Upper lobe of left lung (tissue), 4 donors: ENCODE measurements at regions not wholly inside any gene's neighbourhood (a gene's known extent, or its start where the extent isn't known, plus 50 kb on each side); places are given as distances from the start of the nearest gene placed in this dataset.
"Not testable (repeated sequence)": the region's sequence is repeated elsewhere in the genome, so short reads cannot be mapped to it uniquely, and the experiment has no call there.

Experiments used
- EP300 ChIP-seq, 4 donors: sonication (generic); formaldehyde crosslinking; IDR thresholded peaks; one replicate each; pipeline ENCODE4 v1.5.1; 2017; ENCODE audit warnings: antibody characterized with exemption in 4 of 4, control low read depth in 2 of 4
- POLR2A ChIP-seq, 4 donors: fragments of 450-650 bp; IDR thresholded peaks; one replicate each; pipeline ENCODE4 v1.5.1; 2016 to 2017; ENCODE audit warnings: antibody characterized with exemption in 4 of 4, mild to moderate bottlenecking in 2 of 4
- POLR2AphosphoS5 ChIP-seq, 2 donors: sonication (generic); formaldehyde crosslinking; IDR thresholded peaks; one replicate each; pipeline ENCODE4 v1.5.1; 2017; ENCODE audit warnings: antibody characterized with exemption in 2 of 2
- TF ChIP-seq, protein P1 (sequence below), 6 experiments: fragments of 450-650 bp in 4 of 6; fragments of 200-600 bp in 2 of 6; sonication (generic) in 2 of 6; IDR thresholded peaks; one replicate each; pipeline ENCODE4 v1.5.1; 2016 to 2019; ENCODE audit warnings: antibody characterized with exemption in 6 of 6

DNA sequence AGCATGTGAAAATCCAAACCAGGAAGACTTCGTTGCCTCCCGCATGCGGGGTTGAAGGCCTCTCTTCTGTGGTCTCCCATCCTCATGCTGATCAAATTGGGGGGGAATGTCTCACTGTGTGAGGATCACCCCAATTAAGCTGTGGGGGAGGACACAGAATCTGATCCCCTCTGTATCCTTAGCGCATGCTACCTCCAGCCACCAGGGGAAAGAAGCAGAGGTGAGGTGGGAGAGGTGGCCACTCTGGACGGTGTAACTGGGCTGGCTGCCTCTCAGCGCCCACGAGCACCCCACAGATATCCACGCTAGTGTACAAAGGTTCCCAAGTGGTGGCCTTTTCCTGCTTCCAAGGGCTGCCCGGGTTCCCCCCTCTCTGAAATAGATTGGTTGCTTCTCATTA, 177.6 kb upstream of the PLGLB1 start:
- not testable (repeated sequence) for TF ChIP-seq POLR2AphosphoS5, POLR2A, EP300 (IDR thresholded peaks at IDR 0.05)
- TF ChIP-seq, protein P1, sequence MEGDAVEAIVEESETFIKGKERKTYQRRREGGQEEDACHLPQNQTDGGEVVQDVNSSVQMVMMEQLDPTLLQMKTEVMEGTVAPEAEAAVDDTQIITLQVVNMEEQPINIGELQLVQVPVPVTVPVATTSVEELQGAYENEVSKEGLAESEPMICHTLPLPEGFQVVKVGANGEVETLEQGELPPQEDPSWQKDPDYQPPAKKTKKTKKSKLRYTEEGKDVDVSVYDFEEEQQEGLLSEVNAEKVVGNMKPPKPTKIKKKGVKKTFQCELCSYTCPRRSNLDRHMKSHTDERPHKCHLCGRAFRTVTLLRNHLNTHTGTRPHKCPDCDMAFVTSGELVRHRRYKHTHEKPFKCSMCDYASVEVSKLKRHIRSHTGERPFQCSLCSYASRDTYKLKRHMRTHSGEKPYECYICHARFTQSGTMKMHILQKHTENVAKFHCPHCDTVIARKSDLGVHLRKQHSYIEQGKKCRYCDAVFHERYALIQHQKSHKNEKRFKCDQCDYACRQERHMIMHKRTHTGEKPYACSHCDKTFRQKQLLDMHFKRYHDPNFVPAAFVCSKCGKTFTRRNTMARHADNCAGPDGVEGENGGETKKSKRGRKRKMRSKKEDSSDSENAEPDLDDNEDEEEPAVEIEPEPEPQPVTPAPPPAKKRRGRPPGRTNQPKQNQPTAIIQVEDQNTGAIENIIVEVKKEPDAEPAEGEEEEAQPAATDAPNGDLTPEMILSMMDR (IDR thresholded peaks at IDR 0.05) = not testable (repeated sequence)
